SK-N-SH treated with all-trans-retinoic acid at 6 μM for 48 hours (cell line): ENCODE measurements at regions not wholly inside any gene's neighbourhood (a gene's known extent, or its start where the extent isn't known, plus 50 kb on each side); places are given as distances from the start of the nearest gene placed in this dataset.

Experiments used
- ATAC-seq: fragments of 200-7000 bp; cut with Tn5 transposase; 3 replicates; pipeline ENCODE4 v1.9.1; 2020; ENCODE audit warnings: mild to moderate bottlenecking, moderate library complexity
- BACH2 ChIP-seq: fragments of 250-450 bp; sonication (Bioruptor Pico); IDR thresholded peaks from 2 replicates; pipeline ENCODE4 v1.9.0; 2021; ENCODE audit warnings: mild to moderate bottlenecking, borderline replicate concordance
- CSDC2 ChIP-seq: fragments of 250-450 bp; sonication (Bioruptor Pico); IDR thresholded peaks from 2 replicates; pipeline ENCODE4 v1.5.0; 2020; ENCODE audit warnings: mild to moderate bottlenecking, moderate library complexity
- ESRRG ChIP-seq: fragments of 250-450 bp; sonication (Bioruptor Pico); IDR thresholded peaks from 2 replicates; pipeline ENCODE4 v1.6.1; 2021; ENCODE audit warnings: mild to moderate bottlenecking
- ISL1 ChIP-seq: fragments of 250-450 bp; sonication (Bioruptor Pico); IDR thresholded peaks from 2 replicates; pipeline ENCODE4 v2.1.2; 2022; ENCODE audit warnings: mild to moderate bottlenecking, moderate library complexity
- OSR1 ChIP-seq: fragments of 250-450 bp; sonication (Bioruptor Pico); IDR thresholded peaks from 2 replicates; pipeline ENCODE4 v1.8.0; 2022; ENCODE audit warnings: moderate library complexity, mild to moderate bottlenecking, inconsistent platforms
- RARB ChIP-seq: fragments of 250-450 bp; sonication (Bioruptor Pico); IDR thresholded peaks from 2 replicates; pipeline ENCODE4 v1.8.0; 2021; ENCODE audit warnings: mild to moderate bottlenecking, moderate library complexity
- SNAI2 ChIP-seq: fragments of 250-450 bp; sonication (Bioruptor Pico); IDR thresholded peaks from 2 replicates; pipeline ENCODE4 v1.5.0; 2020; ENCODE audit warnings: mild to moderate bottlenecking, moderate library complexity
- TCF4 ChIP-seq: fragments of 250-450 bp; sonication (Bioruptor Pico); IDR thresholded peaks from 2 replicates; pipeline ENCODE4 v1.8.0; 2021; ENCODE audit warnings: mild to moderate bottlenecking, moderate library complexity, borderline replicate concordance
- TOX ChIP-seq: fragments of 250-450 bp; sonication (Bioruptor Pico); IDR thresholded peaks from 2 replicates; pipeline ENCODE4 v1.8.0; 2021; ENCODE audit warnings: mild to moderate bottlenecking, moderate library complexity, borderline replicate concordance
- ZC3H10 ChIP-seq: fragments of 250-450 bp; sonication (Bioruptor Pico); IDR thresholded peaks from 2 replicates; pipeline ENCODE4 v1.5.1; 2021; ENCODE audit warnings: mild to moderate bottlenecking, moderate library complexity
- ZFP3 ChIP-seq: fragments of 250-450 bp; sonication (Bioruptor Pico); IDR thresholded peaks from 2 replicates; pipeline ENCODE4 v1.5.0; 2020; ENCODE audit warnings: mild to moderate bottlenecking, moderate library complexity
- ZFP30 ChIP-seq: fragments of 450-650 bp; formaldehyde crosslinking; IDR thresholded peaks from 2 replicates; pipeline ENCODE4 v1.5.0; 2022; ENCODE audit warnings: mild to moderate bottlenecking, moderate library complexity
- ZNF565 ChIP-seq: fragments of 450-650 bp; formaldehyde crosslinking; conservative IDR thresholded peaks from 2 replicates; pipeline ENCODE4 v1.5.0; 2020; ENCODE audit warnings: low read depth, mild to moderate bottlenecking, moderate library complexity
- ZNF70 ChIP-seq: fragments of 450-650 bp; formaldehyde crosslinking; IDR thresholded peaks from 2 replicates; pipeline ENCODE4 v1.5.0; 2020; ENCODE audit warnings: mild to moderate bottlenecking, moderate library complexity
- ZNF8 ChIP-seq: fragments of 450-650 bp; formaldehyde crosslinking; IDR thresholded peaks from 2 replicates; pipeline ENCODE4 v1.5.0; 2020; ENCODE audit warnings: mild to moderate bottlenecking, moderate library complexity
- TF ChIP-seq, protein P1 (sequence below): fragments of 250-450 bp; sonication (Bioruptor Pico); IDR thresholded peaks from 2 replicates; pipeline ENCODE4 v1.8.0; 2021; ENCODE audit warnings: low read depth, mild to moderate bottlenecking, moderate library complexity, borderline replicate concordance
- TF ChIP-seq, protein P2 (sequence below): fragments of 250-450 bp; sonication (Bioruptor Pico); IDR thresholded peaks from 2 replicates; pipeline ENCODE4 v1.5.1; 2020; ENCODE audit warnings: low read depth, mild to moderate bottlenecking, moderate library complexity
- TF ChIP-seq, protein P3 (sequence below): fragments of 250-450 bp; sonication (Bioruptor Pico); IDR thresholded peaks from 2 replicates; pipeline ENCODE4 v1.5.1; 2021; ENCODE audit warnings: mild to moderate bottlenecking, moderate library complexity
- TF ChIP-seq, protein P4 (sequence below): fragments of 250-450 bp; sonication (Bioruptor Pico); IDR thresholded peaks from 2 replicates; pipeline ENCODE4 v1.5.0; 2020; ENCODE audit warnings: mild to moderate bottlenecking, moderate library complexity

DNA sequence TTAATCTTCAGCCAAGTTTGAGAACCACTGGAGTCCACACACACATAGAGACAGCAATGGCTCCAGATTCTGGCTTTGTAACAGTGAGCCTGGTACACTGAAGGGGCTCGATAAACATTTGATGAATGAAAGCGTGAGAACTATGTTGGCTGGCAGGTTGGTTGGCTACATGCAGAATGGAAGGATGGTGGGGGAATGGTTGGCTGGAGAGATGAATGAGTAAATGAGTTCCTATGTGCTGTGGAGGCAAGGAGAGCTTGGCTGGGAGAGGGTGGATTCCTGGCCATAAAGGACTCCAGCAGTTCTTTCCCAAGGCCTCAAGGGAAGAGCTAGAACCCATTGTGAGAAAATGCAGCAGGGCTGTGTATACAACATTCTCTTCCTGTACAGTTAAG, 168.0 kb upstream of the NECTIN1 start:
- TF ChIP-seq ZNF70 (no peak), OSR1 (no peak), ZC3H10 (CRISPR knock-in tag) (no peak), ISL1 (CRISPR knock-in tag) (no peak), ZFP30 (CRISPR knock-in tag) (no peak), RARB (no peak), ESRRG (CRISPR knock-in tag) (no peak), TOX (CRISPR knock-in tag) (no peak), CSDC2 (CRISPR knock-in tag) (no peak), TCF4 (CRISPR knock-in tag) (no peak)
- TF ChIP-seq, protein P1, sequence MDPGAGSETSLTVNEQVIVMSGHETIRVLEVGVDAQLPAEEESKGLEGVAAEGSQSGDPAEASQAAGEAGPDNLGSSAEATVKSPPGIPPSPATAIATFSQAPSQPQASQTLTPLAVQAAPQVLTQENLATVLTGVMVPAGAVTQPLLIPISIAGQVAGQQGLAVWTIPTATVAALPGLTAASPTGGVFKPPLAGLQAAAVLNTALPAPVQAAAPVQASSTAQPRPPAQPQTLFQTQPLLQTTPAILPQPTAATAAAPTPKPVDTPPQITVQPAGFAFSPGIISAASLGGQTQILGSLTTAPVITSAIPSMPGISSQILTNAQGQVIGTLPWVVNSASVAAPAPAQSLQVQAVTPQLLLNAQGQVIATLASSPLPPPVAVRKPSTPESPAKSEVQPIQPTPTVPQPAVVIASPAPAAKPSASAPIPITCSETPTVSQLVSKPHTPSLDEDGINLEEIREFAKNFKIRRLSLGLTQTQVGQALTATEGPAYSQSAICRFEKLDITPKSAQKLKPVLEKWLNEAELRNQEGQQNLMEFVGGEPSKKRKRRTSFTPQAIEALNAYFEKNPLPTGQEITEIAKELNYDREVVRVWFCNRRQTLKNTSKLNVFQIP: no peak
- TF ChIP-seq, protein P2, sequence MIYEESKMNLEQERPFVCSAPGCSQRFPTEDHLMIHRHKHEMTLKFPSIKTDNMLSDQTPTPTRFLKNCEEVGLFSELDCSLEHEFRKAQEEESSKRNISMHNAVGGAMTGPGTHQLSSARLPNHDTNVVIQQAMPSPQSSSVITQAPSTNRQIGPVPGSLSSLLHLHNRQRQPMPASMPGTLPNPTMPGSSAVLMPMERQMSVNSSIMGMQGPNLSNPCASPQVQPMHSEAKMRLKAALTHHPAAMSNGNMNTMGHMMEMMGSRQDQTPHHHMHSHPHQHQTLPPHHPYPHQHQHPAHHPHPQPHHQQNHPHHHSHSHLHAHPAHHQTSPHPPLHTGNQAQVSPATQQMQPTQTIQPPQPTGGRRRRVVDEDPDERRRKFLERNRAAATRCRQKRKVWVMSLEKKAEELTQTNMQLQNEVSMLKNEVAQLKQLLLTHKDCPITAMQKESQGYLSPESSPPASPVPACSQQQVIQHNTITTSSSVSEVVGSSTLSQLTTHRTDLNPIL (CRISPR knock-in tag): no peak
- TF ChIP-seq, protein P3, sequence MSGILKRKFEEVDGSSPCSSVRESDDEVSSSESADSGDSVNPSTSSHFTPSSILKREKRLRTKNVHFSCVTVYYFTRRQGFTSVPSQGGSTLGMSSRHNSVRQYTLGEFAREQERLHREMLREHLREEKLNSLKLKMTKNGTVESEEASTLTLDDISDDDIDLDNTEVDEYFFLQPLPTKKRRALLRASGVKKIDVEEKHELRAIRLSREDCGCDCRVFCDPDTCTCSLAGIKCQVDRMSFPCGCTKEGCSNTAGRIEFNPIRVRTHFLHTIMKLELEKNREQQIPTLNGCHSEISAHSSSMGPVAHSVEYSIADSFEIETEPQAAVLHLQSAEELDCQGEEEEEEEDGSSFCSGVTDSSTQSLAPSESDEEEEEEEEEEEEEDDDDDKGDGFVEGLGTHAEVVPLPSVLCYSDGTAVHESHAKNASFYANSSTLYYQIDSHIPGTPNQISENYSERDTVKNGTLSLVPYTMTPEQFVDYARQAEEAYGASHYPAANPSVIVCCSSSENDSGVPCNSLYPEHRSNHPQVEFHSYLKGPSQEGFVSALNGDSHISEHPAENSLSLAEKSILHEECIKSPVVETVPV (CRISPR knock-in tag): no peak
- ATAC-seq: no peak

DNA sequence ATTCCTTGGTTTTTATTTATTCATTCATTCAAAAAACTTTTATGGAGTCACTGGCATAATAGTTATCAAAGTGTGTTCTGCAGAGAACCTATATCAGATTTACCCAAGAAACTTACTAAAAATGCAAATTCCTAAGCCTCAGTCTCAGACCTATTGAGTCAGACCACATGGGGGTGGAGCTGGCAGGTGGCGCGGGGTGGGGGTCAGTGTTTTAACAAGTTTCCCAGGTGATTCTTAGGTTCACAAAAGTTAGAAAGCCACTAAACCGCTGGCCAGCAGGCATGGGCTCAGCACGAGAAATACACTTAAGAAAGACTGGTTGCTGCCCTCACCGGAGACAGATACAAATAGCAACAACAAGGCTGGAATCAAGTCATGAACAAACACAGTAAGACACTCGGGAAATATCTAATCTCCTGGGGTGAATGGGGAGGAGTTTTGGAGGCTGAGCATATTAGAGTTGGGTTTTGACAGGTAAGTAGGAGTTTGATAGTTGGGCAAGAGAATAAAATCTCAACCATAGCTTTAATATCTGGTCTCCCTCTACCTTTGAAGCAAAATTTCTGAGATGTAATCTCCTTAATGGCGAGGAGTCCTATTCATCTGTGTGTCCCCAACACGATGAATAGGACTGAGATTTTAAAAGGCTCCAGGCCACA, 167.5 kb upstream of the NECTIN1 start:
- no peak for TF ChIP-seq ESRRG (CRISPR knock-in tag)
- TF ChIP-seq ZFP3 (CRISPR knock-in tag): peak; percentile 71; the same call in 1 of the 2 replicates
- no peak for ATAC-seq

DNA sequence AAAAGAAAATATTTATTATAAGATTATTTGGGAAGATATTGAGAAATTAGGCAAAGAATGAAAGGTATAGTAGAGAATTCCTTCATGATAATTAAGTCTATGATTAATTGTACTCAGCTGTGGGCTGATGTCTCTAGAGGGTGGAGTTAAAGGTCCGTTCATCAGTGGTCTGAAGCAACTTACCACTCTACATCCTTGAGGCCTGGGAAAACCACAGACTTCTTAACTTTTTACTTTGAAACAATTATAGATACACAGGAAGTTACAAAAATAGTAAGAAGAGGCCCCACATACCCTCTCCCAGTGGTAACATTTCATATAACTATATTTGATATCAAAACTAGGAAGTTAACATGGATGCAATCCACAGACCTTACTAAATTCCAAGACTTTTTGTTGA, 167.0 kb upstream of the NECTIN1 start:
- TF ChIP-seq, protein P4, sequence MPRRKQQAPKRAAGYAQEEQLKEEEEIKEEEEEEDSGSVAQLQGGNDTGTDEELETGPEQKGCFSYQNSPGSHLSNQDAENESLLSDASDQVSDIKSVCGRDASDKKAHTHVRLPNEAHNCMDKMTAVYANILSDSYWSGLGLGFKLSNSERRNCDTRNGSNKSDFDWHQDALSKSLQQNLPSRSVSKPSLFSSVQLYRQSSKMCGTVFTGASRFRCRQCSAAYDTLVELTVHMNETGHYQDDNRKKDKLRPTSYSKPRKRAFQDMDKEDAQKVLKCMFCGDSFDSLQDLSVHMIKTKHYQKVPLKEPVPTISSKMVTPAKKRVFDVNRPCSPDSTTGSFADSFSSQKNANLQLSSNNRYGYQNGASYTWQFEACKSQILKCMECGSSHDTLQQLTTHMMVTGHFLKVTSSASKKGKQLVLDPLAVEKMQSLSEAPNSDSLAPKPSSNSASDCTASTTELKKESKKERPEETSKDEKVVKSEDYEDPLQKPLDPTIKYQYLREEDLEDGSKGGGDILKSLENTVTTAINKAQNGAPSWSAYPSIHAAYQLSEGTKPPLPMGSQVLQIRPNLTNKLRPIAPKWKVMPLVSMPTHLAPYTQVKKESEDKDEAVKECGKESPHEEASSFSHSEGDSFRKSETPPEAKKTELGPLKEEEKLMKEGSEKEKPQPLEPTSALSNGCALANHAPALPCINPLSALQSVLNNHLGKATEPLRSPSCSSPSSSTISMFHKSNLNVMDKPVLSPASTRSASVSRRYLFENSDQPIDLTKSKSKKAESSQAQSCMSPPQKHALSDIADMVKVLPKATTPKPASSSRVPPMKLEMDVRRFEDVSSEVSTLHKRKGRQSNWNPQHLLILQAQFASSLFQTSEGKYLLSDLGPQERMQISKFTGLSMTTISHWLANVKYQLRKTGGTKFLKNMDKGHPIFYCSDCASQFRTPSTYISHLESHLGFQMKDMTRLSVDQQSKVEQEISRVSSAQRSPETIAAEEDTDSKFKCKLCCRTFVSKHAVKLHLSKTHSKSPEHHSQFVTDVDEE (CRISPR knock-in tag): no peak
- TF ChIP-seq ZFP3 (CRISPR knock-in tag) (no peak), CSDC2 (CRISPR knock-in tag) (no peak), TCF4 (CRISPR knock-in tag) (no peak), SNAI2 (no peak), BACH2 (CRISPR knock-in tag) (no peak), TOX (CRISPR knock-in tag) (no peak), ZFP30 (CRISPR knock-in tag) (no peak), ISL1 (CRISPR knock-in tag) (no peak), ZNF565 (CRISPR knock-in tag) (no peak), ZNF8 (CRISPR knock-in tag) (no peak)
- TF ChIP-seq, protein P2 (CRISPR knock-in tag): no peak
- TF ChIP-seq, protein P1: no peak
- TF ChIP-seq, all 23 proteins: peak for 0
- ATAC-seq: no peak
